GM21529 (cell line): ENCODE measurements at regions not wholly inside any gene's neighbourhood (a gene's known extent, or its start where the extent isn't known, plus 50 kb on each side); places are given as distances from the start of the nearest gene placed in this dataset.
"Not testable (repeated sequence)": the region's sequence is repeated elsewhere in the genome, so short reads cannot be mapped to it uniquely, and the experiment has no call there.

Experiments
- ATAC-seq: cut with Tn5 transposase; IDR thresholded peaks from one replicate; pipeline ENCODE4 v1.9.1; 2021; ENCODE audit not compliant: unreplicated experiment

GRCh38 chr11:134512571-134513538, 100.8 kb upstream of the B3GAT1 start:
- no peak for ATAC-seq

GRCh38 chr11:134512061-134512460, 100.0 kb upstream of the B3GAT1 start:
- no peak for ATAC-seq

GRCh38 chr11:134511255-134511654, 99.2 kb upstream of the B3GAT1 start:
- ATAC-seq, result no peak

GRCh38 chr11:134510233-134511040, 98.4 kb upstream of the B3GAT1 start:
- no peak for ATAC-seq

GRCh38 chr11:134509381-134510232, 97.6 kb upstream of the B3GAT1 start:
- no peak for ATAC-seq

- no peak for ATAC-seq
These were observed 96.4 kb upstream of the B3GAT1 start for GRCh38 chr11:134508219-134508990.

- no peak for ATAC-seq
These were observed 94.0 kb upstream of the B3GAT1 start for GRCh38 chr11:134506046-134506445.

- ATAC-seq, result no peak
These were observed 93.1 kb upstream of the B3GAT1 start for GRCh38 chr11:134505125-134505524.

- no peak for ATAC-seq
These were observed 92.3 kb upstream of the B3GAT1 start for GRCh38 chr11:134504146-134504905.

- no peak for ATAC-seq
These were observed 91.6 kb upstream of the B3GAT1 start for GRCh38 chr11:134503596-134503995.

GRCh38 chr11:134503100-134503499, 91.1 kb upstream of the B3GAT1 start:
- no peak for ATAC-seq

GRCh38 chr11:134502153-134502550, 90.1 kb upstream of the B3GAT1 start:
- no peak for ATAC-seq

- no peak for ATAC-seq
These were observed 89.5 kb upstream of the B3GAT1 start for GRCh38 chr11:134501406-134502152.

GRCh38 chr11:134500621-134501020, 88.6 kb upstream of the B3GAT1 start:
- no peak for ATAC-seq

GRCh38 chr11:134499990-134500389, 87.9 kb upstream of the B3GAT1 start:
- ATAC-seq, result no peak

- no peak for ATAC-seq
These were observed 86.5 kb upstream of the B3GAT1 start for GRCh38 chr11:134498326-134499139.

- no peak for ATAC-seq
These were observed 85.5 kb upstream of the B3GAT1 start for GRCh38 chr11:134497586-134497985.

- ATAC-seq, result not testable (repeated sequence)
These were observed 84.0 kb upstream of the B3GAT1 start for GRCh38 chr11:134496058-134496457.
